HFF-Myc (cell line): ENCODE measurements at regions not wholly inside any gene's neighbourhood (a gene's known extent, or its start where the extent isn't known, plus 50 kb on each side); places are given as distances from the start of the nearest gene placed in this dataset.
"Not testable (repeated sequence)": the region's sequence is repeated elsewhere in the genome, so short reads cannot be mapped to it uniquely, and the experiment has no call there.

Experiments used
- DNase-seq: peaks from one replicate; pipeline ENCODE4 v3.0.0-alpha.2; 2011; ENCODE audit warnings: low read depth; ENCODE audit errors: extremely low read depth
- H3K4me3 ChIP-seq: replicated peaks from 2 replicates; pipeline ENCODE4 v1.5.1; 2011; ENCODE audit warnings: low read depth, mild to moderate bottlenecking, control low read depth, low read length
- CTCF ChIP-seq: IDR thresholded peaks from 2 replicates; pipeline ENCODE4 v1.5.1; 2012; ENCODE audit warnings: mild to moderate bottlenecking, low read depth, low read length, control low read depth; ENCODE audit errors: missing control alignments

GRCh38 chr12:65739606-65740005, 84.7 kb upstream of the HMGA2 start:
- DNase-seq, result no peak
- no peak overlapping the region for H3K4me3 ChIP-seq
- no peak for TF ChIP-seq CTCF

GRCh38 chr12:65740506-65740872, 83.8 kb upstream of the HMGA2 start:
- no peak for TF ChIP-seq CTCF
- no peak for DNase-seq
- no peak overlapping the region; the same call in 1 of the 2 replicates for H3K4me3 ChIP-seq

GRCh38 chr12:65740873-65741600, 83.2 kb upstream of the HMGA2 start:
- no peak for TF ChIP-seq CTCF
- H3K4me3 ChIP-seq, result peak overlapping the region; percentile 67
- no peak for DNase-seq

GRCh38 chr12:65741656-65742017, 82.6 kb upstream of the HMGA2 start:
- TF ChIP-seq CTCF, result no peak
- no peak for DNase-seq
- H3K4me3 ChIP-seq, result peak overlapping the region; percentile 67

GRCh38 chr12:65742018-65743010, 82.0 kb upstream of the HMGA2 start:
- peak overlapping the region; percentile 67 for H3K4me3 ChIP-seq
- no peak for TF ChIP-seq CTCF
- no peak for DNase-seq

GRCh38 chr12:65744236-65744840, 79.9 kb upstream of the HMGA2 start:
- DNase-seq, H3K4me3 ChIP-seq: not testable (repeated sequence)

GRCh38 chr12:65747338-65747737, 76.9 kb upstream of the HMGA2 start:
- DNase-seq, result no peak
- no peak overlapping the region for H3K4me3 ChIP-seq
- no peak for TF ChIP-seq CTCF
